ENCODE measurements at regions not wholly inside any gene's neighbourhood (a gene's known extent, or its start where the extent isn't known, plus 50 kb on each side); places are given as distances from the start of the nearest gene placed in this dataset.

DNA sequence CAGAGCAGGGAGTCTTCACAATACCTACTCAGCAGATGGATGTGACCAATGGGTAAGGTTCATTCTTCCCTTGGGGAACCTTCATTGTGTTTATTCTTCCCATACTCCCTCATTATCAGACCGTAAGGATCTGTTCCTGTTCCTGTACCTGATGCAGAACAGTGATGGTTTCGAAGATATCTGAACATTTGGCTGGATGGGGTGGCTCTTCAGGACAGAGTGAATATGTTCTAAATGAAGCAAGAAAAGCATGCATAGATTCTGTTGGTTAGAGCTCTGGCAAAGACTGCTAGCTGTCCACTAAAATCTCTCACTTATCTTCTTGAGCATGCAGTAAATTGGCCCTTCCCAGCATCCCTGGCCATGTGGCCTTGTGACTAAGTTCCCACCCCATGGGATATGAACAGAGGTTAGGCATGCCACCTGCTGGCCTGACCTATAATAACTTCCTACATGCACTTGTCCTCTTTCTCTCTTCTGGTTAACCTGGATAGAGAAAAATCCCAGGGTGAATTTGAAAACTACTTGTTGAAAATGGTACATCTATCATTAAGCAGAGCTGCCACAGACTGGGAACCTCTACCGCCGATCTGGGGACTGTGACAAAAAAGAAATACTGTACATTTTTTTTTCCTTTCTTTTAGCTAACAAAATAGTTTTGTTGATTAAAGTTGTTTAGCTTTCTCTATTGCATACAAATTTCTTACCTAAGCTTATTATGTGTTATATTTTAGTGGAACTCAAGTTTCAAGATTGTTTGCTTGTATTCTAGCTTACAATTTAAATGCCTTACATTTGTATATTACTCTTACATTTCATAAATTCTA is 60.0 kb upstream of the BANK1 start:
- Histone ChIP-seq H3K4me3 (no peak overlapping the region), H3K36me3 (ENCODE audit: insufficient read depth) (no peaks in the 10 kb centered on the region), H3K4me2 (no peak overlapping the region), H3F3A (replicated peaks; ENCODE audit: low read depth) (no peaks in the 10 kb centered on the region), H2AFZ (peak overlapping the region; percentile 57; the same call in 1 of the 2 replicates), H3K9me2 (ENCODE audit: insufficient read depth) (no peaks in the 10 kb centered on the region), H3K79me2 (replicated peaks; ENCODE audit: insufficient read depth) (no peaks in the 10 kb centered on the region), H3K27me3 (ENCODE audit: insufficient read depth) (no peaks in the 10 kb centered on the region), H3K27ac (ENCODE audit: low read depth) (no peak overlapping the region), H3K4me1 (ENCODE audit: insufficient read depth) (no peaks in the 10 kb centered on the region), H4K20me1 (replicated peaks; ENCODE audit: insufficient read depth) (no peaks in the 10 kb centered on the region)
- H3K4me3 Mint-ChIP-seq, result no peak overlapping the region
- H3K27me3 Mint-ChIP-seq (ENCODE audit: insufficient read depth, low read depth, poor library complexity), result no peaks in the 10 kb centered on the region
- no peaks in the 10 kb centered on the region for H3K4me1 Mint-ChIP-seq
- no peaks in the 10 kb centered on the region for H3K36me3 Mint-ChIP-seq (ENCODE audit: low read depth)
- H3K9me3 Mint-ChIP-seq, result no peaks in the 10 kb centered on the region
- TF ChIP-seq ZNF114 (CRISPR knock-in tag; IDR thresholded peaks at IDR 0.05), result no peak
- peak; percentile 75 to 89 for TF ChIP-seq CTCF (conservative IDR thresholded peaks at IDR 0.05; ENCODE audit: low read depth in 2 of 2)
- H3K27ac Mint-ChIP-seq, result no peak overlapping the region
- DNase-seq (ENCODE audit: low spot score) (peak; percentile 81), ATAC-seq (peak; percentile 91)

DNA sequence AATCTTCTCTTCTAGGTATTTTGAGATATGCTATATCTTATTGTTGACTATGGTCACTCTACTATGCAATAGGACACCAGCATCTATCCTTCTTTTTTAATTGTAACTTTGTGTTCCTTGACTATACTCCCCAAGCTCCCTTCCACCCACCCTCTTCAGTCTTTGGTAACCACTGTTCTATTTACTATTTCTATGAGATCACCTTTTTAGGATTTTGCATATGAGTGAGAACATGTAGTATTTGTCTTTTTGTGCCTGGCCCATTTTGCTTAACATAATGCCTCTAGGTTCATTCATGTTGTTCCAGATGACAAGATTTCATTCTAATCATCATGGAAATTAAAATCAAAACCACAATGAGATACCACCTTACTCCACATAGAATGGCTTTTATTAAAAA is 63.3 kb upstream of the BANK1 start:
- Histone ChIP-seq H3F3A (replicated peaks; ENCODE audit: low read depth) (no peaks in the 10 kb centered on the region), H3K36me3 (ENCODE audit: insufficient read depth) (no peaks in the 10 kb centered on the region), H3K79me2 (replicated peaks; ENCODE audit: insufficient read depth) (no peaks in the 10 kb centered on the region), H3K27ac (ENCODE audit: low read depth) (no peak overlapping the region), H3K4me2 (no peak overlapping the region), H3K4me1 (ENCODE audit: insufficient read depth) (no peaks in the 10 kb centered on the region), H3K9me2 (ENCODE audit: insufficient read depth) (no peaks in the 10 kb centered on the region), H3K27me3 (ENCODE audit: insufficient read depth) (no peaks in the 10 kb centered on the region), H4K20me1 (replicated peaks; ENCODE audit: insufficient read depth) (no peaks in the 10 kb centered on the region), H3K4me3 (no peak overlapping the region), H2AFZ (no peak overlapping the region)
- Mint-ChIP-seq H3K4me1 (no peaks in the 10 kb centered on the region), H3K27ac (no peak overlapping the region), H3K27me3 (ENCODE audit: insufficient read depth, low read depth, poor library complexity) (no peaks in the 10 kb centered on the region), H3K36me3 (ENCODE audit: low read depth) (no peaks in the 10 kb centered on the region), H3K9me3 (no peaks in the 10 kb centered on the region), H3K4me3 (no peak overlapping the region)
- no peak for ATAC-seq
- TF ChIP-seq STAT1 (IDR thresholded peaks at IDR 0.05; ENCODE audit: unreplicated experiment) (no peak), CREB1 (CRISPR knock-in tag; IDR thresholded peaks at IDR 0.05; ENCODE audit: low read depth) (no peak), REST (IDR thresholded peaks at IDR 0.05; ENCODE audit: unreplicated experiment) (no peak), POLR2AphosphoS5 (IDR thresholded peaks at IDR 0.05; ENCODE audit: low read depth) (no peak), CTCF (conservative IDR thresholded peaks at IDR 0.05; ENCODE audit: low read depth in 2 of 2) (no peak)
- no peak for DNase-seq (ENCODE audit: low spot score)

Measured in GM23338 (cell line).